GM19372 (cell line): ENCODE measurements at regions not wholly inside any gene's neighbourhood (a gene's known extent, or its start where the extent isn't known, plus 50 kb on each side); places are given as distances from the start of the nearest gene placed in this dataset.
"Not testable (repeated sequence)": the region's sequence is repeated elsewhere in the genome, so short reads cannot be mapped to it uniquely, and the experiment has no call there.

ENCODE experiments used
- ATAC-seq: cut with Tn5 transposase; IDR thresholded peaks from one replicate; pipeline ENCODE4 v1.9.1; 2021; ENCODE audit warnings: mild to moderate bottlenecking, low read depth, moderate library complexity; ENCODE audit not compliant: unreplicated experiment

- ATAC-seq = not testable (repeated sequence)
Measured at GRCh38 chr7:76736724-76737123, 109.6 kb upstream of the POMZP3 start.

- not testable (repeated sequence) for ATAC-seq
Measured at GRCh38 chr7:76736091-76736490, 109.0 kb upstream of the POMZP3 start.

GRCh38 chr7:76735668-76736067 lies 108.6 kb upstream of the POMZP3 start:
- not testable (repeated sequence) for ATAC-seq

GRCh38 chr7:76728571-76728974 lies 101.5 kb upstream of the POMZP3 start:
- ATAC-seq = not testable (repeated sequence)

GRCh38 chr7:76723928-76724327 lies 96.8 kb upstream of the POMZP3 start:
- not testable (repeated sequence) for ATAC-seq

GRCh38 chr7:76716551-76716950 lies 89.5 kb upstream of the POMZP3 start:
- not testable (repeated sequence) for ATAC-seq

GRCh38 chr7:76712926-76713325 lies 85.8 kb upstream of the POMZP3 start:
- not testable (repeated sequence) for ATAC-seq

GRCh38 chr7:76711648-76712047 lies 84.6 kb upstream of the POMZP3 start:
- ATAC-seq = not testable (repeated sequence)

- not testable (repeated sequence) for ATAC-seq
Measured at GRCh38 chr7:76709703-76710102, 82.6 kb upstream of the POMZP3 start.

- not testable (repeated sequence) for ATAC-seq
Measured at GRCh38 chr7:76708446-76708845, 81.4 kb upstream of the POMZP3 start.

- ATAC-seq = not testable (repeated sequence)
Measured at GRCh38 chr7:76703815-76704214, 76.7 kb upstream of the POMZP3 start.

GRCh38 chr7:76686277-76686676 lies 59.2 kb upstream of the POMZP3 start:
- ATAC-seq = not testable (repeated sequence)

GRCh38 chr7:76684737-76685136 lies 57.7 kb upstream of the POMZP3 start:
- not testable (repeated sequence) for ATAC-seq

- not testable (repeated sequence) for ATAC-seq
Measured at GRCh38 chr7:76683631-76684030, 56.6 kb upstream of the POMZP3 start.

- ATAC-seq = not testable (repeated sequence)
Measured at GRCh38 chr7:76681810-76682209, 54.7 kb upstream of the POMZP3 start.

GRCh38 chr7:76679174-76679573 lies 52.1 kb upstream of the POMZP3 start:
- ATAC-seq = not testable (repeated sequence)

GRCh38 chr7:76678500-76678899 lies 51.4 kb upstream of the POMZP3 start:
- not testable (repeated sequence) for ATAC-seq

- ATAC-seq = not testable (repeated sequence)
Measured at GRCh38 chr7:76676890-76677289, 49.8 kb upstream of the POMZP3 start.
